ENCODE measurements at regions not wholly inside any gene's neighbourhood (a gene's known extent, or its start where the extent isn't known, plus 50 kb on each side); places are given as distances from the start of the nearest gene placed in this dataset.

GRCh38 chr2:223529696-223530095 lies 72.5 kb downstream of the SCG2 start:
- no peak overlapping the region for H3K4me2 ChIP-seq (ENCODE audit: insufficient read depth in 1 of 2, low read depth in 2 of 2, low read length in 2 of 2)
- H3K4ac ChIP-seq (replicated peaks; ENCODE audit: insufficient read length, low read depth, low read length): no peak overlapping the region
- H3K36me3 ChIP-seq (ENCODE audit: control insufficient read depth in 2 of 4, insufficient read depth in 4 of 4, low read length in 3 of 4): no peaks in the 10 kb centered on the region
- H3K27me3 ChIP-seq (replicated peaks in 1 of 4; ENCODE audit: control insufficient read depth in 3 of 4, extremely low read depth in 1 of 4, insufficient read depth in 3 of 4, low read length in 3 of 4): no peaks in the 10 kb centered on the region
- no peak overlapping the region for H3K56ac ChIP-seq (replicated peaks; ENCODE audit: insufficient read length, low read depth, low read length)
- FAIRE-seq (no peak), DNase-seq (ENCODE audit: low read depth in 1 of 2, low spot score in 2 of 2) (no peak)
- no peak overlapping the region for H4K91ac ChIP-seq (replicated peaks; ENCODE audit: insufficient read length, low read length)
- H3K27ac ChIP-seq (ENCODE audit: low read depth, low read length): no peak overlapping the region
- H3K14ac ChIP-seq (ENCODE audit: insufficient read length): no peak overlapping the region
- TF ChIP-seq HDAC2 (IDR thresholded peaks at IDR 0.05; ENCODE audit: borderline replicate concordance in 1 of 2, low read depth in 2 of 2, low read length in 2 of 2) (no peak), ZNF274 (IDR thresholded peaks at IDR 0.05; ENCODE audit: borderline replicate concordance, extremely low read depth, low read length) (no peak), E2F6 (IDR thresholded peaks at IDR 0.05) (no peak), CBX8 (IDR thresholded peaks at IDR 0.05; ENCODE audit: borderline replicate concordance, low read depth, low read length) (no peak), EGR1 (IDR thresholded peaks at IDR 0.05; ENCODE audit: borderline replicate concordance, low read depth, low read length) (no peak), KDM4A (IDR thresholded peaks at IDR 0.05; ENCODE audit: low read depth, low read length, severe bottlenecking) (no peak), YY1 (IDR thresholded peaks at IDR 0.05; ENCODE audit: low read depth, low read length) (no peak)
- H2AK5ac ChIP-seq (ENCODE audit: low read depth, low read length): no peak overlapping the region
- H2BK5ac ChIP-seq (ENCODE audit: low read depth, low read length): no peak overlapping the region
- no peaks in the 10 kb centered on the region for H3K23me2 ChIP-seq (ENCODE audit: low read depth, low read length)
- H2BK12ac ChIP-seq (ENCODE audit: low read depth, low read length): no peak overlapping the region
- H2BK120ac ChIP-seq (replicated peaks; ENCODE audit: low read depth, low read length): no peak overlapping the region
- H4K20me1 ChIP-seq (replicated peaks in 1 of 2; ENCODE audit: control insufficient read depth in 1 of 2, insufficient read depth in 2 of 2, low read length in 2 of 2): no peaks in the 10 kb centered on the region
- CTCF ChIA-PET (ENCODE audit: partially characterized antibody): interaction anchor here (0.6 kb wide), 1 partner anchor 426 kb away, joined by 3 read pairs; no protein-coding TSS in a partner anchor
- WGBS, 2 experiments (ENCODE audit: extremely low coverage in 1 of 2, insufficient coverage in 1 of 2, insufficient read length in 1 of 2, insufficient replicate concordance in 2 of 2, low coverage in 1 of 2, low lambda C conversion rate in 2 of 2, missing lambda C conversion rate in 1 of 2): 85% methylated on average over 3 of the region's 3 CpGs; no CpG with 5 or more reads in 1 of the 2 experiments
- H3K9me3 ChIP-seq (ENCODE audit: insufficient read depth in 2 of 2, low read depth in 1 of 2, low read length in 1 of 2): no peaks in the 10 kb centered on the region
- POLR2A ChIA-PET (ENCODE audit: partially characterized antibody): interaction anchor here (0.6 kb wide), 1 partner anchor 407 kb away, joined by 3 read pairs; no protein-coding TSS in a partner anchor
- H2BK15ac ChIP-seq (ENCODE audit: low read length): no peak overlapping the region
- no peak overlapping the region for H2AFZ ChIP-seq (ENCODE audit: low read length)
- H3K4me1 ChIP-seq (replicated peaks in 1 of 4; ENCODE audit: control insufficient read depth in 3 of 4, insufficient read depth in 4 of 4, low read length in 3 of 4): no peaks in the 10 kb centered on the region
- H3K4me3 ChIP-seq (ENCODE audit: extremely low read depth in 1 of 4, insufficient read depth in 2 of 4, low read depth in 3 of 4, low read length in 4 of 4): no peak overlapping the region
- H3K79me1 ChIP-seq (ENCODE audit: low read depth, low read length): no peaks in the 10 kb centered on the region
- no peak overlapping the region for H4K5ac ChIP-seq (ENCODE audit: insufficient read length, low read depth, low read length)
- no peak overlapping the region for H3K9ac ChIP-seq (replicated peaks in 1 of 4; ENCODE audit: extremely low read depth in 1 of 4, low read depth in 3 of 4, low read length in 3 of 4)
- H3K18ac ChIP-seq (ENCODE audit: extremely low read depth, low read length): no peak overlapping the region
- no peak overlapping the region for H3K23ac ChIP-seq (ENCODE audit: insufficient read length)
- no peaks in the 10 kb centered on the region for H3K79me2 ChIP-seq (ENCODE audit: control insufficient read depth in 1 of 2, insufficient read depth in 2 of 2, low read length in 2 of 2)
- H2BK20ac ChIP-seq (ENCODE audit: low read length): no peak overlapping the region
- no peak overlapping the region for H4K8ac ChIP-seq (ENCODE audit: extremely low read depth, insufficient read depth, low read length)

All from H1 (cell line).